HUES6 (cell line): ENCODE measurements at regions not wholly inside any gene's neighbourhood (a gene's known extent, or its start where the extent isn't known, plus 50 kb on each side); places are given as distances from the start of the nearest gene placed in this dataset.

Experiments used
- H3K27ac ChIP-seq: 2 replicates; pipeline ENCODE4 v1.7.0; 2013; ENCODE audit warnings: low read depth, mild to moderate bottlenecking, low read length, inconsistent platforms
- H3K27me3 ChIP-seq: 2 replicates; pipeline ENCODE4 v1.6.1; 2013; ENCODE audit warnings: low read length; ENCODE audit not compliant: control insufficient read depth, insufficient read depth
- H3K36me3 ChIP-seq: 2 replicates; pipeline ENCODE4 v1.6.1; 2013; ENCODE audit warnings: low read length; ENCODE audit not compliant: control insufficient read depth, insufficient read depth
- H3K4me1 ChIP-seq: 2 replicates; pipeline ENCODE4 v1.6.1; 2013; ENCODE audit warnings: low read length; ENCODE audit not compliant: control insufficient read depth, insufficient read depth
- H3K4me3 ChIP-seq: 2 replicates; pipeline ENCODE4 v1.5.1; 2013; ENCODE audit warnings: low read depth, low read length
- H3K9ac ChIP-seq: one replicate; pipeline ENCODE4 v1.6.1; 2013; ENCODE audit warnings: mild to moderate bottlenecking, low read length
- H3K9me3 ChIP-seq: 2 replicates; pipeline ENCODE4 v1.6.1; 2013; ENCODE audit warnings: low read depth, low read length; ENCODE audit not compliant: control insufficient read depth, insufficient read depth

- H3K27me3 ChIP-seq = no peaks in the 10 kb centered on the region
- no peak overlapping the region for H3K27ac ChIP-seq
- H3K4me3 ChIP-seq = no peak overlapping the region
- no peaks in the 10 kb centered on the region for H3K36me3 ChIP-seq
- no peak overlapping the region for H3K9ac ChIP-seq
- no peaks in the 10 kb centered on the region for H3K9me3 ChIP-seq
- H3K4me1 ChIP-seq = no peaks in the 10 kb centered on the region
Measured at GRCh38 chr2:14223576-14223975, 408.9 kb upstream of the LRATD1 start.

DNA sequence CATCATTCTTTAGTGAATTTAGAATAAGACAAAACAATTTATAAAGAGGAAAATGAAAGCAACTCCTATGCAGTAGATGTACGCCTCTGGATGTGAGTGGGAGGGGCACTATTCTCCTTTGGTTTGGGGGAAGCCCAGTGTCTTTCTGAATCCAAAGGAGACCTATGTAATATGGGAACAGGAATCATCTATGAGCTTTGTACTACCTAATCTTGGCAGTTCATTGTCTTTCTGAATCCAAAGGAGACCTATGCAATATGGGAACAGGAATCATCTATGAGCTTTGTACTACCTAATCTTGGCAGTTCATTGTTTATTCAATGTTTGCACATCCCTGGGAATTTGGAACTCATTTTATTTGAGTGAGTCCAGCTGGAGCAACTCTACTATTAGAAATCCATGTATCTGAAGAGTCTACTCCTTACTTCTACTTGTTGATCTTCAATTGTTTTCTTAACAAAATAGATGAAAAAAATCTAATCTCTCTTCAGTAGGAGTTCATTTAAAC is 401.1 kb upstream of the LRATD1 start:
- Histone ChIP-seq H3K4me1 (peaks cover 26% of the 10 kb centered on the region), H3K9me3 (0 out of 2 replicates have a peak, but pooled peaks cover 4% of the 10 kb centered on the region), H3K27ac (no peak overlapping the region), H3K27me3 (peaks cover 13% of the 10 kb centered on the region; the same call in 1 of the 2 replicates), H3K4me3 (no peak overlapping the region), H3K9ac (no peak overlapping the region), H3K36me3 (no peaks in the 10 kb centered on the region)

- H3K36me3 ChIP-seq = no peaks in the 10 kb centered on the region
- H3K9me3 ChIP-seq = 0 out of 2 replicates have a peak, but pooled peaks cover 4% of the 10 kb centered on the region
- H3K27me3 ChIP-seq = peaks cover 13% of the 10 kb centered on the region; the same call in 1 of the 2 replicates
- peak overlapping the region; percentile 48; the same call in 1 of the 2 replicates for H3K27ac ChIP-seq
- H3K9ac ChIP-seq = no peak overlapping the region
- H3K4me3 ChIP-seq = 0 out of 2 replicates have a peak overlapping the region, but pooled peaks have one; percentile 6
- peaks cover 26% of the 10 kb centered on the region for H3K4me1 ChIP-seq
Measured at GRCh38 chr2:14232217-14232616, 400.3 kb upstream of the LRATD1 start.

DNA sequence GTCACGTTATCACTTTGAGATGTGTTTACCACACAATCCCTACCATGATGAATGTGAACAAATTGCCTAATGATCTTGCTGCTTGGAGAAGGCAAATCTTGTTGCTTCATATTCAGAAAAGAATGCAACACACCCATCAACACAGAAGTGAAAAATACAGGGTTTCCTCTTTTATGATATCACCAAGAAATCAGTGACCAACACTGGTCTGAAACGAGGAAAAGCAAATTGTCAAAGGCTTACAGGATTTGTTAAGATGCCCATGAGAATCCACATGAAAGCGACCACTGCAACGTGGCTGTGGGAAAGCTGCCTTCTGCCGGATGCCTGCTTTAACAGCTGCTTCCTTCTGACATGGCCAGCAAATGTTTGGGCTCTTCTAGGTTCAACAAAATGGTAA is 397.6 kb upstream of the LRATD1 start:
- peaks cover 26% of the 10 kb centered on the region for H3K4me1 ChIP-seq
- no peak overlapping the region for H3K27ac ChIP-seq
- H3K9me3 ChIP-seq = no peaks in the 10 kb centered on the region

DNA sequence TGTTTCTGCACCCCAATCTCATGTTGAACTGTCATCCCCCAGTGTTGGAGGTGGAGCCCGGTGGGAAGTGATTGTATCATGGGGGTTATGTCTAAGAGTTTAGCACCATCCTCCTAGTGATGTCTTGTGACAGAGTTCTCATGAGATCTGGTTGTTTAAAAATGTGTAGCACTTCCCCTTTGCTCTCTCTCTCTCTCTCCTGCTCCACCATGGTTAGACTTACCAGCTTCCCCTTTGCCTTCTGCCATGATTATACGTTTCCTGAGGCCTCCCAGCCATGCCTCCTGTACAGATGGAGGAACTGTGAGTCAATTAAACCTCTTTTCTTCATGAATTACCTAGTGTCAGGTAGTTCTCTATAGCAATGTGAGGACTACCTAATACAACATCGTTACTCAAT is 396.9 kb upstream of the LRATD1 start:
- H3K27ac ChIP-seq = no peak overlapping the region

More for the DNA sequence above, 397.6 kb upstream of the LRATD1 start:
- Histone ChIP-seq H3K9ac (no peak overlapping the region), H3K27me3 (peaks cover 13% of the 10 kb centered on the region; the same call in 1 of the 2 replicates), H3K4me3 (no peak overlapping the region), H3K36me3 (no peaks in the 10 kb centered on the region)

GRCh38 chr2:14237902-14238301 is 394.6 kb upstream of the LRATD1 start:
- H3K9ac ChIP-seq = no peak overlapping the region
- H3K4me3 ChIP-seq = no peak overlapping the region
- peaks cover 10% of the 10 kb centered on the region for H3K4me1 ChIP-seq
- no peaks in the 10 kb centered on the region for H3K36me3 ChIP-seq
- no peaks in the 10 kb centered on the region for H3K9me3 ChIP-seq
- no peak overlapping the region for H3K27ac ChIP-seq
- peaks cover 13% of the 10 kb centered on the region; the same call in 1 of the 2 replicates for H3K27me3 ChIP-seq

More for the DNA sequence above, 396.9 kb upstream of the LRATD1 start:
- Histone ChIP-seq H3K4me3 (no peak overlapping the region), H3K27me3 (peaks cover 13% of the 10 kb centered on the region; the same call in 1 of the 2 replicates), H3K36me3 (no peaks in the 10 kb centered on the region), H3K4me1 (peaks cover 26% of the 10 kb centered on the region), H3K9me3 (no peaks in the 10 kb centered on the region), H3K9ac (no peak overlapping the region)

DNA sequence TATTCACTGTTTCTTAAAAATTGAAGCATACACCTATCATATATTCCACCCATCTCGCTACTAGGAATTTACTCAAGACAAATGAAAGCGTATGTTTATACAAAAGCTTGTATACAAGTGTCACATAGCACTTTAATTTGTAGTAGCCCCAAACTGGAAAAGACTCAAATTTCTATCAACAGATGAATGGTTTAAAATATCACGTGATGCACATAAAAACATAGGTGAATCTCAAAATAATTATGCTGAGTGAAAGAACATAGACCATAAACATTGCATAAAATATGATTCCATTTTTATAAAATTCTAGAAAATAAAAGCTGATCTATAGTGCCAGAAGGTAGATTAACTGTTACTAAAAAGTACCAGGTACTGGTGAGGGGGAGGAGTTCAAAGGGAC is 392.9 kb upstream of the LRATD1 start:
- H3K4me1 ChIP-seq = no peaks in the 10 kb centered on the region; the same call in 1 of the 2 replicates

GRCh38 chr2:14240868-14241267 is 391.6 kb upstream of the LRATD1 start:
- H3K9me3 ChIP-seq = no peaks in the 10 kb centered on the region
- no peak overlapping the region for H3K4me3 ChIP-seq
- no peaks in the 10 kb centered on the region for H3K27me3 ChIP-seq
- H3K4me1 ChIP-seq = no peaks in the 10 kb centered on the region; the same call in 1 of the 2 replicates
- no peak overlapping the region for H3K27ac ChIP-seq
- no peak overlapping the region for H3K9ac ChIP-seq
- H3K36me3 ChIP-seq = no peaks in the 10 kb centered on the region

More for the DNA sequence above, 392.9 kb upstream of the LRATD1 start:
- Histone ChIP-seq H3K9me3 (no peaks in the 10 kb centered on the region), H3K36me3 (no peaks in the 10 kb centered on the region), H3K27me3 (peaks cover 5% of the 10 kb centered on the region; the same call in 1 of the 2 replicates), H3K27ac (no peak overlapping the region), H3K9ac (no peak overlapping the region), H3K4me3 (no peak overlapping the region)

DNA sequence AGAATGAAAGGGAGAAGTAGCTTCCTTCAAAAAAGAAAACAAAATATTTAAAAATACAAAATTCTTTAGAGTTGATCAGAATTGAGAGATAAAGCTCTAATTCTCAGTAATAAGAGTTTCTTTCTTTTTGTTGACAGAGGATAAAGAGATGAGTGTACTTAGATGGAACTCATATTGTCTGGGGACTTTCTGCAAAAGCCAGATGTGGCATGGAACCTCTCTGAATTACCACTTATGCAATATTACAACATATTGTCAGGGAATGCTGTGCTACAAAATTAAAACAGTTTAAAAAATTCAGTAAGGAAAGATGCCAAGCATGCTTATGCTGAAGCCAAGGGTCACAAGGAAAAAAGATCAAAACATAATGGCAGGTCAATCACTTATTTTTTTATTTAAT is 386.6 kb upstream of the LRATD1 start:
- no peaks in the 10 kb centered on the region for H3K36me3 ChIP-seq
- no peak overlapping the region for H3K9ac ChIP-seq
- H3K27me3 ChIP-seq = no peaks in the 10 kb centered on the region
- H3K4me3 ChIP-seq = no peak overlapping the region
- H3K27ac ChIP-seq = no peak overlapping the region
- H3K9me3 ChIP-seq = no peaks in the 10 kb centered on the region
- H3K4me1 ChIP-seq = no peaks in the 10 kb centered on the region

DNA sequence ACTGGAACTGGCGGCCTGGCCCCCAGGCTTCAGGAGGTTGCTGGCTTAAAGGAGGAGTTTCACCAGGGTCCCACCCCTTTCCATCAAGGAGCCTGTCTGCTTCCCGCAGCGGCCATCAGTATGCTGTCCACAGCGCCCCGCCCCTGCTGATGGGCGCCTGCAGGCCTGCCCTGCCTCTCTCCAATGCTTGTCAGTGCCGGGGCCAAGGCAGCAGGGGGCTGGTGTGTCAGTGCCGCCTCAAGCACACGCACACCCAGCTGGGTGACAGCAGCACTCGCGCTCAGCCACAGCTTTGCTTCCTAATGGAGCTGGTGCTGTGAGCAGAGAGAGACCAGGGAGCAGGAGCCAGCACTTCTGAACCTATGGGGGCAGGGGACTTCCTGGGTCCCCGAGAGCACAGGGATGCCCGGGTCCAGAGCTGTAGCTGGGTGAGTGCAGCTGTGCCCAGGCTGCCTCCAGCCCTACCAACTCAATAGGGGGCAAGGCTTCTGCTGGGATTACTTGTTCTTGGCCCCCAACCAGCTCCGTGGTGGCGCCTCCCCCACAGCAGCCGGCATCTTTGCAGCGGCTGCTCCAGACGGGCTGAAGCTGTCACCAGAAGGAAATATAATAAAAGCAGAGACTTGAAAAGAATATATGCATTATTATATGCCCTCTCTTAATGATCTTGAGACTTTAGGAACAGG is 377.2 kb upstream of the LRATD1 start:
- peak overlapping the region; percentile 42; the same call in 1 of the 2 replicates for H3K4me3 ChIP-seq
- H3K36me3 ChIP-seq = no peaks in the 10 kb centered on the region
- H3K9me3 ChIP-seq = no peaks in the 10 kb centered on the region
- H3K27me3 ChIP-seq = no peaks in the 10 kb centered on the region
- H3K27ac ChIP-seq = no peak overlapping the region
- no peak overlapping the region for H3K9ac ChIP-seq
- H3K4me1 ChIP-seq = peaks cover 7% of the 10 kb centered on the region; the same call in 1 of the 2 replicates

DNA sequence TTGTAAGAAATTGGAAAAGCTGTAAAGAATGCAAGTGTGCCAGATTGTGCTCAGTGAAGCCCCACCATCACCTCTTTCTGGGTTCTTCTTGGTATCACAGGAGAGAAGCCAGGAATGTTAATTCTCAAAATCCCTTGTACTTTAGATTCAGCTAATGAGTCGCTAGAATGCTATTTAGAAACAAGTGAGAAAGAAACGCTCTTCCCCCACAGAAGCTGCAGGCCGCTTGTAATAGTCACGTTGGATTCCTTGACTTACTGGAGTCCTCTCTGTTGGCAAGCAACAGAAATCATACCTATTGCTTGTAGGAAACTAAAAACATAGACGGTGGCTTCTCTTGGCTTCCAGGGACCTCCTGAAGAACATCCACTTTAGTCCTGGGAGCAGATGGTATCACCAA is 375.6 kb upstream of the LRATD1 start:
- H3K4me1 ChIP-seq = peaks cover 7% of the 10 kb centered on the region; the same call in 1 of the 2 replicates
- no peak overlapping the region for H3K9ac ChIP-seq
- no peaks in the 10 kb centered on the region for H3K9me3 ChIP-seq
- H3K27ac ChIP-seq = no peak overlapping the region
- no peak overlapping the region for H3K4me3 ChIP-seq
- H3K36me3 ChIP-seq = no peaks in the 10 kb centered on the region
- H3K27me3 ChIP-seq = no peaks in the 10 kb centered on the region
